C4-2B (cell line): ENCODE measurements at regions not wholly inside any gene's neighbourhood (a gene's known extent, or its start where the extent isn't known, plus 50 kb on each side); places are given as distances from the start of the nearest gene placed in this dataset.

Source experiments
- CTCF ChIP-seq: fragments of 450-650 bp; conservative IDR thresholded peaks from 2 replicates; pipeline ENCODE4 v1.5.1; 2017; ENCODE audit warnings: mild to moderate bottlenecking
- ZFX ChIP-seq: fragments of 450-650 bp; IDR thresholded peaks from 2 replicates; pipeline ENCODE4 v1.6.1; 2017

GRCh38 chr9:89549031-89549644 lies 51.2 kb upstream of the SEMA4D start:
- TF ChIP-seq CTCF: peak; percentile 99
- no peak for TF ChIP-seq ZFX
